A673 (cell line): ENCODE measurements at regions not wholly inside any gene's neighbourhood (a gene's known extent, or its start where the extent isn't known, plus 50 kb on each side); places are given as distances from the start of the nearest gene placed in this dataset.

Source experiments
- BruUV-seq: library from RNA; stranded (reverse); fragments of 400-500 nt; replicated peaks from 2 replicates; lab custom pipeline; 2021; lab: Mats Ljungman, UMichigan
- CTCF ChIA-PET: fragments of 300-600 bp; sonication (Branson Sonifier 250); formaldehyde crosslinking; loops from one replicate; lab custom pipeline; 2022; ENCODE audit warnings: antibody characterized with exemption; lab: Charles Lee
- POLR2A ChIA-PET: fragments of 300-600 bp; sonication (Branson Sonifier 250); formaldehyde crosslinking; loops from one replicate; lab custom pipeline; 2022; ENCODE audit warnings: antibody characterized with exemption; ENCODE audit not compliant: low non-redundant PET; lab: Charles Lee
- DNase-seq: peaks from one replicate; pipeline ENCODE4 v3.0.0-alpha.2; 2015; ENCODE audit warnings: low spot score
- H3K27ac ChIP-seq: fragments of 200-600 bp; sonication (generic); 2 replicates; pipeline ENCODE4 v1.5.1; 2016; ENCODE audit warnings: mixed run types, low read depth, mild to moderate bottlenecking, mixed read lengths, antibody characterized with exemption, low read length; ENCODE audit not compliant: poor library complexity, severe bottlenecking
- H3K27me3 ChIP-seq: fragments of 200-600 bp; sonication (generic); replicated peaks from 2 replicates; pipeline ENCODE4 v1.6.1; 2017; ENCODE audit warnings: mixed run types, low read depth, mild to moderate bottlenecking, mixed read lengths, antibody characterized with exemption, low read length; ENCODE audit not compliant: insufficient read depth, poor library complexity
- H3K36me3 ChIP-seq: fragments of 200-600 bp; sonication (generic); 2 replicates; pipeline ENCODE4 v1.6.1; 2016; ENCODE audit warnings: mixed run types, mild to moderate bottlenecking, mixed read lengths, antibody characterized with exemption, low read length; ENCODE audit not compliant: insufficient read depth, poor library complexity, severe bottlenecking
- H3K4me1 ChIP-seq: fragments of 200-600 bp; sonication (generic); 2 replicates; pipeline ENCODE4 v1.6.1; 2017; ENCODE audit warnings: mixed run types, mild to moderate bottlenecking, mixed read lengths, antibody characterized with exemption, low read length; ENCODE audit not compliant: insufficient read depth, poor library complexity, severe bottlenecking
- H3K4me3 ChIP-seq: fragments of 200-600 bp; sonication (generic); 2 replicates; pipeline ENCODE4 v1.5.1; 2016; ENCODE audit warnings: low read depth, mixed run types, mild to moderate bottlenecking, mixed read lengths, low read length; ENCODE audit not compliant: poor library complexity, severe bottlenecking
- H3K9me3 ChIP-seq: fragments of 200-600 bp; sonication (generic); 2 replicates; pipeline ENCODE4 v1.6.1; 2016; ENCODE audit warnings: mixed run types, low read depth, mild to moderate bottlenecking, mixed read lengths, antibody characterized with exemption, low read length; ENCODE audit not compliant: poor library complexity, severe bottlenecking
- EZH2 ChIP-seq: fragments of 200-600 bp; sonication (generic); IDR thresholded peaks from 2 replicates; pipeline ENCODE4 v1.6.1; 2017; ENCODE audit warnings: borderline replicate concordance, low read depth, mild to moderate bottlenecking, mixed read lengths, antibody characterized with exemption, low read length; ENCODE audit not compliant: poor library complexity, severe bottlenecking
- intact Hi-C: fragments of 100-400 bp; cut with micrococcal nuclease; formaldehyde crosslinking; loops from one replicate; pipeline ENCODE4 v1.10.0; 2022; ENCODE audit not compliant: unreplicated experiment
- TF ChIP-seq, protein P1 (sequence below): fragments of 300-800, 200-600 bp; sonication (generic); conservative IDR thresholded peaks from 2 replicates; pipeline ENCODE4 v1.5.1; 2017; ENCODE audit warnings: low read depth, mild to moderate bottlenecking, antibody characterized with exemption, low read length, moderate library complexity, mixed read lengths

DNA sequence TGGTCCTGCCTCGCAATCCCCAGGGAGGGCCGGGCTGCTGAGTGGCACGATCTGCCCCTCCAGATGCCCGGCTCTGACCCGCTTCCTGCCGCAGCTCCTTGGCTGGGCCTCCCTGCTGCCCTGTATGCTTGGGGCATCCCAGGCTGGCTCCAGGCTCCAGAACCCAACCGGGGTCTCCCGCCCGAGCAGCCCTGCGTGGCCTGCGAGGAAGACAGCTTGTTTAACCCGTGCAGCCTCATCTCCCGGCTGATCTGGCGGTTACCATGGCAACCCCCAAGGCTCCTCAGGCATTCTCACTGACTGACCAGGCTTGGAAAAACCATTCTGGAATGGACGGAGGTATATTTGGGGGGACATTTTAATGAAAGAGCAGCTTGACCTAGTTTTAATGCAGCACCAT is 232.4 kb upstream of the MYO3A start:
- no peak for DNase-seq
- TF ChIP-seq, protein P1, sequence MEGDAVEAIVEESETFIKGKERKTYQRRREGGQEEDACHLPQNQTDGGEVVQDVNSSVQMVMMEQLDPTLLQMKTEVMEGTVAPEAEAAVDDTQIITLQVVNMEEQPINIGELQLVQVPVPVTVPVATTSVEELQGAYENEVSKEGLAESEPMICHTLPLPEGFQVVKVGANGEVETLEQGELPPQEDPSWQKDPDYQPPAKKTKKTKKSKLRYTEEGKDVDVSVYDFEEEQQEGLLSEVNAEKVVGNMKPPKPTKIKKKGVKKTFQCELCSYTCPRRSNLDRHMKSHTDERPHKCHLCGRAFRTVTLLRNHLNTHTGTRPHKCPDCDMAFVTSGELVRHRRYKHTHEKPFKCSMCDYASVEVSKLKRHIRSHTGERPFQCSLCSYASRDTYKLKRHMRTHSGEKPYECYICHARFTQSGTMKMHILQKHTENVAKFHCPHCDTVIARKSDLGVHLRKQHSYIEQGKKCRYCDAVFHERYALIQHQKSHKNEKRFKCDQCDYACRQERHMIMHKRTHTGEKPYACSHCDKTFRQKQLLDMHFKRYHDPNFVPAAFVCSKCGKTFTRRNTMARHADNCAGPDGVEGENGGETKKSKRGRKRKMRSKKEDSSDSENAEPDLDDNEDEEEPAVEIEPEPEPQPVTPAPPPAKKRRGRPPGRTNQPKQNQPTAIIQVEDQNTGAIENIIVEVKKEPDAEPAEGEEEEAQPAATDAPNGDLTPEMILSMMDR, result no peak
- TF ChIP-seq EZH2, result no peak
- POLR2A ChIA-PET, result no interaction called here

DNA sequence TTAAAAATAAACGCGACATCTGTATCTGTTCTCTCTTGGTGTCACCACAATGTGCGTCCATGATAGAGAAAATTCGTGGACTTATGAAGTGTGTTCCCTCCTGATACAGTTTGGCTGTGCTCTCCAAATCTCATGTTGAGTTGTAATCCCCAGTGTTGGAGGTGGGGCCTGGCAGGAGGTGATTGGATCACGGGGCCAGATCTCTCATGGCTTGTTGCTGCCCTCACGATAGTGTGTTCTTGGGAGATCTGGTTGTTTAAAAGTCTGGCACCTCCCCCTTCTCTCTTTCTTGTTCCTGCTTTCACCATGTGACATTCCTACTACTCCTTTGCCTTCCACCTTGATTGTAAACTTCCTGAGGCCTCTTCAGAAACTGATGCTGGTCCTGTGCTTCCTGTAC is 229.4 kb upstream of the MYO3A start:
- Histone ChIP-seq H3K9me3 (no peaks in the 10 kb centered on the region), H3K27me3 (no peaks in the 10 kb centered on the region), H3K4me1 (no peaks in the 10 kb centered on the region), H3K4me3 (no peak overlapping the region), H3K36me3 (no peaks in the 10 kb centered on the region), H3K27ac (no peak overlapping the region)
- no peak for TF ChIP-seq EZH2
- TF ChIP-seq, protein P1, result no peak
- ChIA-PET CTCF (no interaction called here), POLR2A (no interaction called here)
- no TSS peak for BruUV-seq
- intact Hi-C loops, result loop anchor here (5.0 kb wide), 1 partner anchor 853 kb away; no protein-coding TSS in a partner anchor
- DNase-seq, result no peak

More for the DNA sequence above, 232.4 kb upstream of the MYO3A start:
- intact Hi-C loops, result loop anchor here (5.0 kb wide), 1 partner anchor 856 kb away; no protein-coding TSS in a partner anchor
- BruUV-seq, result no TSS peak
- no peak overlapping the region for H3K27ac ChIP-seq
- no peaks in the 10 kb centered on the region for H3K27me3 ChIP-seq
- H3K4me3 ChIP-seq, result no peak overlapping the region
- H3K9me3 ChIP-seq, result no peaks in the 10 kb centered on the region
- CTCF ChIA-PET, result interaction anchor here (0.6 to 1.4 kb wide), 2 partner anchors 11 to 835 kb away, joined by 3 to 4 read pairs; no protein-coding TSS in a partner anchor
- no peaks in the 10 kb centered on the region for H3K36me3 ChIP-seq
- no peaks in the 10 kb centered on the region for H3K4me1 ChIP-seq

- no TSS peak for BruUV-seq
- H3K4me1 ChIP-seq, result no peaks in the 10 kb centered on the region
- H3K27ac ChIP-seq, result no peak overlapping the region
- TF ChIP-seq EZH2, result no peak
- TF ChIP-seq, protein P1, result no peak
- no peak for DNase-seq
- H3K27me3 ChIP-seq, result no peaks in the 10 kb centered on the region
- CTCF ChIA-PET, result no interaction called here
- no peak overlapping the region for H3K4me3 ChIP-seq
- POLR2A ChIA-PET, result interaction anchor here (0.6 kb wide), 1 partner anchor 570 kb away, joined by 4 read pairs; no protein-coding TSS in a partner anchor
- intact Hi-C loops, result no loop called here
- H3K9me3 ChIP-seq, result no peaks in the 10 kb centered on the region
- H3K36me3 ChIP-seq, result no peaks in the 10 kb centered on the region
Measured at GRCh38 chr10:25707572-25707971, 226.5 kb upstream of the MYO3A start.
